WERI-Rb-1 (cell line): ENCODE measurements at regions not wholly inside any gene's neighbourhood (a gene's known extent, or its start where the extent isn't known, plus 50 kb on each side); places are given as distances from the start of the nearest gene placed in this dataset.

Experiments
- DNase-seq: peaks from one replicate; pipeline ENCODE4 v3.0.0-alpha.2; 2020
- H3K27ac ChIP-seq: fragments of 250-450 bp; sonication (Bioruptor Pico); 2 replicates; pipeline ENCODE4 v1.5.1; 2020; ENCODE audit warnings: mild to moderate bottlenecking, moderate library complexity
- H3K27me3 ChIP-seq: fragments of 250-450 bp; sonication (Bioruptor Pico); 2 replicates; pipeline ENCODE4 v1.5.1; 2021; ENCODE audit warnings: mild to moderate bottlenecking, low read depth, moderate library complexity; ENCODE audit not compliant: insufficient read depth, severe bottlenecking
- H3K36me3 ChIP-seq: fragments of 250-450 bp; sonication (Bioruptor Pico); 2 replicates; pipeline ENCODE4 v1.5.1; 2020; ENCODE audit warnings: mild to moderate bottlenecking, moderate library complexity
- H3K4me3 ChIP-seq: 2 replicates; pipeline ENCODE4 v1.5.1; 2011; ENCODE audit warnings: low read depth, mild to moderate bottlenecking, control low read depth, low read length
- H3K9me3 ChIP-seq: fragments of 250-450 bp; sonication (Bioruptor Pico); 2 replicates; pipeline ENCODE4 v1.5.1; 2021; ENCODE audit warnings: mild to moderate bottlenecking, moderate library complexity; ENCODE audit not compliant: severe bottlenecking
- TF ChIP-seq, protein P1 (sequence below): IDR thresholded peaks from 2 replicates; pipeline ENCODE4 v1.5.1; 2011; ENCODE audit warnings: low read depth, mild to moderate bottlenecking, control low read depth, inconsistent platforms, low read length

DNA sequence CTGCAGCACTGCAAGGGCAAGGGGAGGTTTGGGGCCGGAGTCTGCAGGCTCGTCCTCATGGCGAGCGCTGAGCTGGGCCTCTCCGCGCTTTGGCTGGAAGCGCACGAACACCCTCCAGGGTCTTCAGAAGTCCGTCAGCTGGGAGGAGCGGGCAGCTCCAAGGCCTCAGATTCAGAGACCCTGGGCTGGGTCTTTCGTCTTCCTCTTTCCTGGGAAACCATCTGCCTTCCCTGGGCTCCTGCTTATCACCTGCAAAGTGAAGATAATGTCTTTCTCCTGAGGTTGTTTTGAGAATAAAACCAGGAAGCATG lies 525.6 kb downstream of the BRD1 start:
- H3K27me3 ChIP-seq: no peaks in the 10 kb centered on the region

DNA sequence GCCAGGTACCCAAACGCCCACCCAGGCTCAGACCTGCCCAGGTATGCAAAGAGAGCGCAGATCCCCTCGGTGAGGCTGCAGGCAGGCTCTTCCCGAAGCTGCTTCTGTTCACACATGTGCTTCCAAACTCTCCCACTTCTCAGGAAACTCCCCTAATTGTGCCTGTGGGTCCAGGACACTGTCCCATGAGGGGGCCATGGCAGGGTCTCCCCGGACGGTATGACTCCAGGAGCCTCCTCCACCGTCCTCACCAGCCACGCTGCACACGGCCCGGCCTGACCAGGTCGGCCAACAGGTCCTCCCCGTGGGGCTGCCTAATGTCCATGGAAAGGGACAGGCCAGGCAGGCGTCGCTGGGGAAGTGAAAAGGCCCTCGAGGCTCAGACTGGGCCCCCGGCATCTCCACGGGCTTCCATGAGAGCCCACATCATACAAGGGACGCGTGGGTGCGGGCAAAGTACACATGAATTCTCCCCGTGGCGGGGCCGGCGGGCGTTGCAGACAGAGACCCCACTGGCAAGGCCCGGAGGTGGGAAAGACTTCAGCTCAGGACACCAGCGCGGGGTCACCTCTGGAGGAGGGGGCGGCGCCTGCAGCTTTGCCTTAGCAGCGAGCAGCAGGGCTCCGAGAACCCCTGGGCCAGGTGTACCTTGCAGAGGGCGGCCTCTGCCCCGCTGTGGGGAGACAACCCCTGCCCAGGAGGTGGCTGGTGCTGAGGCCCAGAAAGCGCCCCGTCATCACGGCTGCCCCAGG lies 526.1 kb downstream of the BRD1 start:
- H3K27ac ChIP-seq: no peak overlapping the region
- TF ChIP-seq, protein P1, sequence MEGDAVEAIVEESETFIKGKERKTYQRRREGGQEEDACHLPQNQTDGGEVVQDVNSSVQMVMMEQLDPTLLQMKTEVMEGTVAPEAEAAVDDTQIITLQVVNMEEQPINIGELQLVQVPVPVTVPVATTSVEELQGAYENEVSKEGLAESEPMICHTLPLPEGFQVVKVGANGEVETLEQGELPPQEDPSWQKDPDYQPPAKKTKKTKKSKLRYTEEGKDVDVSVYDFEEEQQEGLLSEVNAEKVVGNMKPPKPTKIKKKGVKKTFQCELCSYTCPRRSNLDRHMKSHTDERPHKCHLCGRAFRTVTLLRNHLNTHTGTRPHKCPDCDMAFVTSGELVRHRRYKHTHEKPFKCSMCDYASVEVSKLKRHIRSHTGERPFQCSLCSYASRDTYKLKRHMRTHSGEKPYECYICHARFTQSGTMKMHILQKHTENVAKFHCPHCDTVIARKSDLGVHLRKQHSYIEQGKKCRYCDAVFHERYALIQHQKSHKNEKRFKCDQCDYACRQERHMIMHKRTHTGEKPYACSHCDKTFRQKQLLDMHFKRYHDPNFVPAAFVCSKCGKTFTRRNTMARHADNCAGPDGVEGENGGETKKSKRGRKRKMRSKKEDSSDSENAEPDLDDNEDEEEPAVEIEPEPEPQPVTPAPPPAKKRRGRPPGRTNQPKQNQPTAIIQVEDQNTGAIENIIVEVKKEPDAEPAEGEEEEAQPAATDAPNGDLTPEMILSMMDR: no peak
- no peaks in the 10 kb centered on the region for H3K27me3 ChIP-seq
- no peak overlapping the region for H3K4me3 ChIP-seq
- no peak for DNase-seq
- no peaks in the 10 kb centered on the region for H3K36me3 ChIP-seq
- H3K9me3 ChIP-seq: no peaks in the 10 kb centered on the region

More for the DNA sequence above, 525.6 kb downstream of the BRD1 start:
- H3K9me3 ChIP-seq: no peaks in the 10 kb centered on the region
- TF ChIP-seq, protein P1: no peak
- no peak overlapping the region for H3K4me3 ChIP-seq
- no peak overlapping the region for H3K27ac ChIP-seq
- no peak for DNase-seq
- no peaks in the 10 kb centered on the region for H3K36me3 ChIP-seq

- H3K36me3 ChIP-seq: no peaks in the 10 kb centered on the region
- TF ChIP-seq, protein P1: no peak
- H3K27me3 ChIP-seq: no peaks in the 10 kb centered on the region
- H3K9me3 ChIP-seq: no peaks in the 10 kb centered on the region
- no peak overlapping the region for H3K4me3 ChIP-seq
- no peak for DNase-seq
- no peak overlapping the region for H3K27ac ChIP-seq
These were observed 526.7 kb downstream of the BRD1 start for GRCh38 chr22:49300951-49301397.

GRCh38 chr22:49300241-49300640 lies 527.4 kb downstream of the BRD1 start:
- Histone ChIP-seq H3K27ac (no peak overlapping the region), H3K36me3 (no peaks in the 10 kb centered on the region), H3K4me3 (no peak overlapping the region), H3K9me3 (no peaks in the 10 kb centered on the region), H3K27me3 (no peaks in the 10 kb centered on the region)
- TF ChIP-seq, protein P1: no peak
- DNase-seq: no peak

GRCh38 chr22:49299821-49300231 lies 527.8 kb downstream of the BRD1 start:
- Histone ChIP-seq H3K4me3 (no peak overlapping the region), H3K9me3 (no peaks in the 10 kb centered on the region), H3K27ac (no peak overlapping the region), H3K36me3 (no peaks in the 10 kb centered on the region), H3K27me3 (no peaks in the 10 kb centered on the region)
- TF ChIP-seq, protein P1: no peak
- DNase-seq: no peak
